Vagina (tissue), 2 donors: ENCODE measurements at regions not wholly inside any gene's neighbourhood (a gene's known extent, or its start where the extent isn't known, plus 50 kb on each side); places are given as distances from the start of the nearest gene placed in this dataset.

Experiments used
- CTCF ChIP-seq, 3 experiments: fragments of 450-650 bp in 2 of 3; fragments of 200-600 bp in 1 of 3; sonication (generic) in 1 of 3; IDR thresholded peaks; one replicate each; pipeline ENCODE4 v1.5.1; 2017 to 2019; ENCODE audit warnings: antibody characterized with exemption in 3 of 3, mild to moderate bottlenecking in 2 of 3, moderate library complexity in 2 of 3
- POLR2A ChIP-seq, 2 donors: fragments of 450-650 bp; IDR thresholded peaks; one replicate each; pipeline ENCODE4 v1.6.1; 2017; ENCODE audit warnings: antibody characterized with exemption in 2 of 2, mild to moderate bottlenecking in 2 of 2, moderate library complexity in 2 of 2
- POLR2AphosphoS5 ChIP-seq, 2 donors: sonication (generic); formaldehyde crosslinking; IDR thresholded peaks; one replicate each; pipeline ENCODE4 v1.9.0; 2017; ENCODE audit warnings: antibody characterized with exemption in 2 of 2, mild to moderate bottlenecking in 2 of 2, low read depth in 1 of 2; ENCODE audit not compliant: insufficient read depth in 1 of 2

GRCh38 chr10:4186849-4187540, 402.0 kb upstream of the KLF6 start:
- TF ChIP-seq CTCF (IDR thresholded peaks at IDR 0.05), result no peak
- no peak for TF ChIP-seq POLR2A (IDR thresholded peaks at IDR 0.05)
- no peak for TF ChIP-seq POLR2AphosphoS5 (IDR thresholded peaks at IDR 0.05; ENCODE audit: insufficient read depth in 1 of 2, low read depth in 1 of 2)
